HepG2 (cell line): ENCODE measurements at regions not wholly inside any gene's neighbourhood (a gene's known extent, or its start where the extent isn't known, plus 50 kb on each side); places are given as distances from the start of the nearest gene placed in this dataset.

ENCODE experiments used
- ATAC-seq: fragments of 200-7000 bp; cut with Tn5 transposase; 3 replicates; pipeline ENCODE4 v1.9.1; 2020; ENCODE audit warnings: mild to moderate bottlenecking, moderate library complexity
- BruUV-seq: library from RNA; stranded (reverse); fragments of 400-500 nt; replicated peaks from 2 replicates; lab custom pipeline; 2021; lab: Mats Ljungman, UMichigan
- CTCF ChIA-PET: fragments of 300-600 bp; formaldehyde crosslinking; extraction: SDS; loops from one replicate; lab custom pipeline; 2021; ENCODE audit warnings: low total read pairs, inconsistent platforms, low intra/inter-chr PET ratio; lab: Yijun Ruan, JAX
- POLR2A ChIA-PET: fragments of 350-600 bp; sonication (Branson Sonifier 250); formaldehyde crosslinking; loops from one replicate; lab custom pipeline; 2020; ENCODE audit warnings: antibody characterized with exemption, inconsistent platforms; lab: Yijun Ruan, JAX
- DNase-seq: peaks from one replicate; pipeline ENCODE4 v3.0.0-alpha.2; 2015; ENCODE audit warnings: low spot score
- FAIRE-seq: peaks from 3 replicates; lab custom pipeline; 2011; peaks lifted over from hg19 to GRCh38; lab: Jason Lieb, UNC
- H2AFZ ChIP-seq: one replicate; pipeline ENCODE4 v1.6.1; 2011; ENCODE audit warnings: low read length, inconsistent platforms
- H3K27ac ChIP-seq: fragments of 300-600 bp; 3 replicates; pipeline ENCODE4 v1.8.0; 2011; ENCODE audit warnings: mixed run types, mild to moderate bottlenecking, mixed read lengths, low read length, inconsistent platforms; ENCODE audit not compliant: insufficient read depth; ENCODE audit errors: extremely low read length
- H3K27me3 ChIP-seq, 2 experiments: fragments of 200-600 bp in 1 of 2; 2 replicates in 1 of 2; 3 replicates in 1 of 2; pipeline versions ENCODE4 v1.6.0 to v1.8.0; 2011; ENCODE audit warnings: low read length in 2 of 2, mild to moderate bottlenecking in 2 of 2, moderate library complexity in 2 of 2, inconsistent platforms in 1 of 2; ENCODE audit not compliant: insufficient read depth in 2 of 2, control insufficient read depth in 1 of 2
- H3K36me3 ChIP-seq, 2 experiments: fragments of 200-600 bp in 1 of 2; replicated peaks in 1 of 2; 2 replicates in 1 of 2; 3 replicates in 1 of 2; pipeline versions ENCODE4 v1.5.1 to v1.8.0; 2011; ENCODE audit warnings: low read length in 2 of 2, inconsistent platforms in 1 of 2; ENCODE audit not compliant: insufficient read depth in 2 of 2, control insufficient read depth in 1 of 2
- H3K4me1 ChIP-seq: 2 replicates; pipeline ENCODE4 v1.5.1; 2012; ENCODE audit warnings: low read length, inconsistent platforms; ENCODE audit not compliant: insufficient read depth
- H3K4me2 ChIP-seq: 2 replicates; pipeline ENCODE4 v1.6.0; 2011; ENCODE audit warnings: low read depth, low read length, inconsistent platforms
- H3K4me3 ChIP-seq, 3 experiments: fragments of 200-600 bp in 1 of 3; sonication (generic), shearing (Covaris generic) in 1 of 3; replicated peaks in 1 of 3; 2 replicates each; pipeline ENCODE4 v1.5.1; 2011 to 2016; ENCODE audit warnings: low read length in 3 of 3, inconsistent platforms in 2 of 3, low read depth in 2 of 3, mild to moderate bottlenecking in 2 of 3, control low read depth in 1 of 3, mixed read lengths in 1 of 3; ENCODE audit not compliant: insufficient read depth in 1 of 3
- H3K79me2 ChIP-seq: one replicate; pipeline ENCODE4 v1.6.1; 2011; ENCODE audit warnings: low read length, inconsistent platforms; ENCODE audit not compliant: insufficient read depth
- H3K9ac ChIP-seq: 2 replicates; pipeline ENCODE4 v1.6.0; 2011; ENCODE audit warnings: mild to moderate bottlenecking, low read depth, low read length, inconsistent platforms; ENCODE audit not compliant: insufficient read depth
- H3K9me3 ChIP-seq: 2 replicates; pipeline ENCODE4 v1.5.1; 2012; ENCODE audit warnings: mild to moderate bottlenecking, low read length
- H4K20me1 ChIP-seq: 2 replicates; pipeline ENCODE4 v1.6.0; 2011; ENCODE audit warnings: inconsistent platforms, mild to moderate bottlenecking, low read length, moderate library complexity; ENCODE audit not compliant: insufficient read depth
- CEBPB ChIP-seq: IDR thresholded peaks from 2 replicates; pipeline ENCODE4 v1.6.1; 2011; ENCODE audit warnings: low read depth, low read length, improper control_type of control experiment, borderline replicate concordance
- DR1 ChIP-seq: sonication (generic); formaldehyde crosslinking; IDR thresholded peaks from 2 replicates; pipeline ENCODE4 v1.8.0; 2021; ENCODE audit warnings: mild to moderate bottlenecking, missing genetic modification reagents, inconsistent platforms
- JUN ChIP-seq: sonication (generic); formaldehyde crosslinking; IDR thresholded peaks from 2 replicates; pipeline ENCODE4 v1.4.0; 2020; ENCODE audit warnings: mild to moderate bottlenecking, missing genetic modification reagents
- NFRKB ChIP-seq: fragments of 450-650 bp; IDR thresholded peaks from 2 replicates; pipeline ENCODE4 v1.6.1; 2017
- NR1H2 ChIP-seq: sonication (generic); formaldehyde crosslinking; IDR thresholded peaks from 2 replicates; pipeline ENCODE4 v1.8.1; 2022; ENCODE audit warnings: low read depth, missing genetic modification reagents, borderline replicate concordance
- PAF1 ChIP-seq: IDR thresholded peaks from 2 replicates; pipeline ENCODE4 v1.6.1; 2016; ENCODE audit warnings: missing genetic modification reagents, missing compliant biosample characterization
- POGZ ChIP-seq: sonication (generic); formaldehyde crosslinking; IDR thresholded peaks from 2 replicates; pipeline ENCODE4 v1.4.0; 2020; ENCODE audit warnings: mild to moderate bottlenecking, missing genetic modification reagents
- RFXANK ChIP-seq: IDR thresholded peaks from 2 replicates; pipeline ENCODE4 v1.6.1; 2016
- SALL1 ChIP-seq: sonication (generic); formaldehyde crosslinking; IDR thresholded peaks from 2 replicates; pipeline ENCODE4 v1.8.0; 2022; ENCODE audit warnings: mild to moderate bottlenecking, missing genetic modification reagents
- SMC3 ChIP-seq: IDR thresholded peaks from 2 replicates; pipeline ENCODE4 v1.6.1; 2011; ENCODE audit warnings: low read length, improper control_type of control experiment
- SUZ12 ChIP-seq: fragments of 150-350 bp; IDR thresholded peaks from 2 replicates; pipeline ENCODE4 v1.6.1; 2014; ENCODE audit warnings: low read depth, low read length
- TRIM22 ChIP-seq: fragments of 450-650 bp; IDR thresholded peaks from 2 replicates; pipeline ENCODE4 v1.6.1; 2017
- ZFP36 ChIP-seq: fragments of 150-350 bp; IDR thresholded peaks from 2 replicates; pipeline ENCODE4 v1.6.1; 2018; ENCODE audit warnings: borderline replicate concordance, low read length, low read depth; ENCODE audit not compliant: partially characterized antibody
- ZIK1 ChIP-seq: sonication (generic); formaldehyde crosslinking; IDR thresholded peaks from 2 replicates; pipeline ENCODE4 v1.5.0; 2020; ENCODE audit warnings: mild to moderate bottlenecking, low read depth, missing genetic modification reagents, borderline replicate concordance
- ZNF431 ChIP-seq: sonication (generic); formaldehyde crosslinking; IDR thresholded peaks from 2 replicates; pipeline ENCODE4 v1.9.0; 2022; ENCODE audit warnings: missing genetic modification reagents, low read depth, mild to moderate bottlenecking, borderline replicate concordance
- ZNF644 ChIP-seq: IDR thresholded peaks from 2 replicates; pipeline ENCODE4 v1.6.1; 2016; ENCODE audit warnings: low read depth
- WGBS: methylation state at CpG from one replicate; pipeline ENCODE4 v1.1.6; 2017; ENCODE audit warnings: low lambda C conversion rate; 5-methylcytosine and 5-hydroxymethylcytosine counted together
- in situ Hi-C: cut with HindIII; loops from 2 replicates; pipeline ENCODE4 v1.10.0; 2017; ENCODE audit warnings: low pct_unique_long_range_greater_than_20kb; ENCODE audit not compliant: extremely low pct_ligation_motif_present
- intact Hi-C: fragments of 100-400 bp; cut with micrococcal nuclease; formaldehyde crosslinking; loops from one replicate; pipeline ENCODE4 v1.10.0; 2022; ENCODE audit not compliant: unreplicated experiment
- TF ChIP-seq, protein P1 (sequence below): sonication (generic); formaldehyde crosslinking; IDR thresholded peaks from 2 replicates; pipeline ENCODE4 v1.8.0; 2022; ENCODE audit warnings: missing genetic modification reagents, mild to moderate bottlenecking, moderate library complexity, borderline replicate concordance

DNA sequence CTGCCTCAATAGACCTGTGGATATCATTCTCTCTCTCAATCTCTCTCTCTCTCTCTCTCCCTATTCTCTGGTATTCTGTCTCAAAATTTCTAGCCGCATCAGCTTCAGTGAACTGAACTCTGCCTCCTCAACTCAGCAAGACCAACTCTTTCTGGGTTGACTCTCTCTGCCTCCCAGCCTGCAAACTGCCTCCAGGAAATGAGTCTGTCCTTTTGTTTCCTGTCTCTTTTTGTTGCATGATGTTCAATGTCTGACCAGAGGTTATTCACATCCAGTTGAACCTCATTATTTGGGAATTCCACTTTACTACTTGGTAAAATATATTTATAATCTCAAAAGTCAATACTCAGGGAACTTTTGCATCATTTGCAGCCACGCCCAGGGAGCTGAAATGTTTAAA, 682.7 kb upstream of the FZD8 start (continued):
- TF ChIP-seq, protein P1, sequence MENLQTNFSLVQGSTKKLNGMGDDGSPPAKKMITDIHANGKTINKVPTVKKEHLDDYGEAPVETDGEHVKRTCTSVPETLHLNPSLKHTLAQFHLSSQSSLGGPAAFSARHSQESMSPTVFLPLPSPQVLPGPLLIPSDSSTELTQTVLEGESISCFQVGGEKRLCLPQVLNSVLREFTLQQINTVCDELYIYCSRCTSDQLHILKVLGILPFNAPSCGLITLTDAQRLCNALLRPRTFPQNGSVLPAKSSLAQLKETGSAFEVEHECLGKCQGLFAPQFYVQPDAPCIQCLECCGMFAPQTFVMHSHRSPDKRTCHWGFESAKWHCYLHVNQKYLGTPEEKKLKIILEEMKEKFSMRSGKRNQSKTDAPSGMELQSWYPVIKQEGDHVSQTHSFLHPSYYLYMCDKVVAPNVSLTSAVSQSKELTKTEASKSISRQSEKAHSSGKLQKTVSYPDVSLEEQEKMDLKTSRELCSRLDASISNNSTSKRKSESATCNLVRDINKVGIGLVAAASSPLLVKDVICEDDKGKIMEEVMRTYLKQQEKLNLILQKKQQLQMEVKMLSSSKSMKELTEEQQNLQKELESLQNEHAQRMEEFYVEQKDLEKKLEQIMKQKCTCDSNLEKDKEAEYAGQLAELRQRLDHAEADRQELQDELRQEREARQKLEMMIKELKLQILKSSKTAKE (CRISPR knock-in tag) = no peak

GRCh38 chr10:36313142-36313541, 671.0 kb upstream of the FZD8 start:
- ATAC-seq (no peak; the same call in 2 of the 3 replicates), FAIRE-seq (no peak), DNase-seq (no peak)
- 0% methylated on average over 3 of the region's 7 CpGs for WGBS
- TF ChIP-seq SMC3 = no peak
- TF ChIP-seq ZNF644 = no peak
- TF ChIP-seq CEBPB = no peak
- no peak for TF ChIP-seq ZNF431 (CRISPR knock-in tag)
- TF ChIP-seq NFRKB = no peak
- TF ChIP-seq TRIM22 = no peak
- no peak for TF ChIP-seq PAF1 (CRISPR knock-in tag)
- no peak for TF ChIP-seq DR1 (CRISPR knock-in tag)
- TF ChIP-seq NR1H2 = no peak
- no peak for TF ChIP-seq RFXANK
- no peak for TF ChIP-seq JUN
- TF ChIP-seq ZIK1 (CRISPR knock-in tag) = no peak
- TF ChIP-seq SUZ12 = no peak
- TF ChIP-seq ZFP36 = no peak
- no peak for TF ChIP-seq SALL1 (CRISPR knock-in tag)
- no peak for TF ChIP-seq POGZ (CRISPR knock-in tag)
- Histone ChIP-seq H3K9me3 (no peaks in the 10 kb centered on the region), H3K4me2 (no peak overlapping the region), H2AFZ (no peak overlapping the region), H3K36me3 (no peaks in the 10 kb centered on the region), H3K4me3 (no peak overlapping the region), H3K27me3 (no peaks in the 10 kb centered on the region), H3K9ac (no peak overlapping the region), H3K79me2 (no peaks in the 10 kb centered on the region), H3K27ac (no peak overlapping the region), H3K4me1 (no peaks in the 10 kb centered on the region), H4K20me1 (no peaks in the 10 kb centered on the region)
- intact Hi-C loops = no loop called here
- BruUV-seq = no TSS peak
- in situ Hi-C loops = no loop called here
- ChIA-PET POLR2A (no interaction called here), CTCF (no interaction called here)
